Fibroblast of peridontal ligament (primary cell): ENCODE measurements at regions not wholly inside any gene's neighbourhood (a gene's known extent, or its start where the extent isn't known, plus 50 kb on each side); places are given as distances from the start of the nearest gene placed in this dataset.
A peak's percentile ranks its signal among the peaks of the same experiment; 100 is the strongest.

Source experiments
- DNase-seq: peaks from one replicate; pipeline ENCODE4 v3.0.0-alpha.2; 2010; ENCODE audit errors: extremely low read depth

- DNase-seq: no peak
These were observed 170.9 kb downstream of the SOCS6 start for GRCh38 chr18:70459731-70460130.

DNA sequence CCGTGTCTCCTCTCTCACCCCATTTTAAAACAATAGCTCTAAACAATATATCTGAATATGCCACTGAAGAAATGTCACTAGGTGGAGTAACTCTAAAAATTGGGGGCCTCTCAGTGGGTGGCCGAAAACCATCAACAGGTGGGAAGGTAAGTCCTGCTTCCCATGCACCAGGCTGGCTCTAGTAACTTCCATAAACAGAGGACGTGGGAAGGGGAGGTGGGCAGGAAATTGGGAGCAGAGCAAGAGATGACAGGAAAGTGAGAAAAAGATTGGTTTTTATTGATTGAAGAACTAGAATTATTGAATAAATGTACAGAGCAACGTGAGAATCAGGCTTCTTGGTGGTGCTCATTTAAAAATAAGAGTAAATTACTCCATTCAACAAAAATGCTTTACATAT, 170.4 kb downstream of the SOCS6 start:
- DNase-seq: no peak

GRCh38 chr18:70457788-70458187, 168.9 kb downstream of the SOCS6 start:
- no peak for DNase-seq

GRCh38 chr18:70457223-70457622, 168.4 kb downstream of the SOCS6 start:
- DNase-seq: no peak

DNA sequence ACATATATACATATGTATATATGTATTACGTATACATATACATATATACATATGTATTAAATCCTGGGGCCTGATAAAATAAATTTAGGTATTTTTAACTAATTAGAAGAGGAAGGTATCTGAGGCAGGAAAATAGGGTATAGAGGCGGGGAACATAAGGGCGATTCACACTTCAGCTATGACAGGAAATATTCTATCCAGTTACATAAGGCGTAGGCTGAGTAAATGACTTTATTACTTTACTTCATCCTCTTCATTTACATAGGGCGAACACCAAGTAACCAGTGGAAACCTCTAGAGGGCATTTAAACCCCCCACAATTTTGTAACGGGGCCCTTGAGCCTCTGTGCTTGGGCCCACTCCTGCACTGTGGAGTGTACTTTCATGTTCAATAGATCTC, 167.5 kb downstream of the SOCS6 start:
- no peak for DNase-seq

DNA sequence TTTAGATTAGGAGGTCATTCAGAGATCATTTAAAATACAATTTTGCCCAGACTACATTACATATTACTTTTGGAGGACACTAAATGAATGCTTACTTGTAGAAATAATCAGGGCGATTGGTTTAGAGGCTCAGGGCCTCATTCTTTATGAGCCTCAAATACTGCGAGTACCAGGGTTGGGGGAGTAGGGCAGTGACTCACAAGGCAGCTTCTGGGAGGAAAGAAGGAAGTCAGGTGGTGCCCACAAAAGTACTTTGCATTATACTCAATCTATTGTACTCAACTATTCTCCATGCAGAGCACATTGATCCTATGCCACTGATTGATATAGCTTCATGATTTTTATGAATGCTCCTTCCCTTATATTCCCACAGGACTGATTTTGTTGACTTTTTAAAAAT, 166.9 kb downstream of the SOCS6 start:
- DNase-seq: no peak

DNA sequence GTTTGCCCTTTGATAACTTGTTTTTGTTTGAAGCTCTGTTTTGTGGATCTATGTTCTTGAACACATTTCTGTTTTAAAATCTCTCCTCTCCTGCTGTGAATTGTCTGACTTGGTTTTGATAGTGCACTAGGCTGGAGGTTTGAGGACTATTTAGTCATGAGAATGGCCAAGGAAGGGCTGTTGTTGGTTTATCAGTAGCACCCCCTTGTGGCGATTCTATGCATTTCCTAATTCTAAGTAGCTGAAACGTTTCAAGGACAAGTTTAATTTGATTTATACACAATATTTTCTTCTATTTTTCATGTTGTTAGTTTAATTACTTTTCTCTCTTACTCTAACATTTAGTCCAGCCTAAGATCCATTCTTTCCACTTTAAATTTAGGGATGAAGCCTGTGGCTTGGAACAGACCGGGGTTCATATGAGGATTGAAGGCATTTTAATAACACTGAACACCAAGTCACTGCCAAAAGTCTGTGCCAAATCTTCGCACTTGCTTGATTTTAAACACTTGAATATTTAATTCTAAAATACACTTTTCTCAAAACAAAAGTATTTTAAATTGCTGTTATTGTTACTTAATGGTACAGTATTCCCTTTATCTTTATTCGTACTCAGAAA, 166.0 kb downstream of the SOCS6 start:
- DNase-seq: peak; percentile 88

GRCh38 chr18:70453058-70453775, 164.4 kb downstream of the SOCS6 start:
- DNase-seq: no peak

DNA sequence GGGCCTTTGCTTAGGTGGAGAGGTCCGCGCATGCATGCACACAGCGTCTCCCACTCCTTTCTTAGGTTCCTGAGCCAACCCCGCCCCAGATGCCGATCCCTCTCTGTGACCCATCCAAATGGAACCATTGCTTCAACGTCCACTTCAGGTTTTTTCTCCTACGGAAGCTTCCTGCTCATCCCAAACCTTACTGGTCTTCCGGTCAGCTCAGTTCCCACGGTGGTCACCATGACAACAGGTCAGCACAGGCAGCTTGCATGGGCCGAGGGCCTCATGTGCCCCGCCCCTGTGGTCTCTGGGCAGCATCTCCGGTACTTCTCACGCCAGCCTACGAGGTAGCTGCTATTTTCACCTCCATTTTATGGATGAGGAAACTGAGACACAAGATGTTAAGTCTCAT, 163.7 kb downstream of the SOCS6 start:
- no peak for DNase-seq

DNA sequence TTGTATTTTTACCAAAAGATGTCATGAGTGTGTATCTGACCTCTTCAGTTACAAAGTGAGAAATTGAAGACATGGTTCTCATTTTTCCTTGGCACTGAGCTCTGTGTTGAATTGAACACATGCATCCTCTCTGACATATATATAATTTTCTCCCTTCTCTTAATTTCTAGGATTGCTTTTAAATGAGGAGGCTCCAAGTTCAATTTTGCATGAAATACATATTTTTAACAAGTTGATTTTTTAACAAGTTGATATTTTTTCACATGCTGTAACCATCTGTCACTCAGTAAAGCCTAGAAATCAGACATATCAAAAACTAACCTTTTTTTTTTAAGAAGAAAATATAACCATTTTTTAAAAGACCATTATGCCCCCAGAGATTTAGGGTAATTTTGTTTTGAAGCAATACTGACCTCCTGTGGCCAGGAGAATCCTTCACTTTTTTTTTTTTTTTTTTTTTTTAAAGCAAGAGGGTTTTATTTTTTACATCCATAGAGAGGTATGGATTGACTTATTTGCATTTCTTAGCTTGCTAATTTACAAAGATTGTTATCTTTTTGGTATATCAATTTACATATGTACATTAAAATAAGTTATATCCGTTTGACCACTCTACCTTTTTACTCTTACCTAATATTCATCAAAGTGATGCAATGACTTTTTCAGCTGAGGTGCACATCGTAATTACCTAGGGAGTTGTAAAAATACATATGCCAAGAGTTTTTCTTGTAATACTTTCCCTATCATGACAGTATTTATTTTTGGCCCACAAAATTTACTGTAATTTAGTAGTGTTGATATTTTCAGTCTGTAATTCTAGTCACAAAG, 161.8 kb downstream of the SOCS6 start:
- DNase-seq: peak; percentile 67

GRCh38 chr18:70448588-70448987, 159.7 kb downstream of the SOCS6 start:
- DNase-seq: no peak

- no peak for DNase-seq
These were observed 157.2 kb downstream of the SOCS6 start for GRCh38 chr18:70446063-70446462.

- no peak for DNase-seq
These were observed 154.1 kb downstream of the SOCS6 start for GRCh38 chr18:70442933-70443332.

GRCh38 chr18:70432804-70433400, 144.1 kb downstream of the SOCS6 start:
- DNase-seq: no peak

DNA sequence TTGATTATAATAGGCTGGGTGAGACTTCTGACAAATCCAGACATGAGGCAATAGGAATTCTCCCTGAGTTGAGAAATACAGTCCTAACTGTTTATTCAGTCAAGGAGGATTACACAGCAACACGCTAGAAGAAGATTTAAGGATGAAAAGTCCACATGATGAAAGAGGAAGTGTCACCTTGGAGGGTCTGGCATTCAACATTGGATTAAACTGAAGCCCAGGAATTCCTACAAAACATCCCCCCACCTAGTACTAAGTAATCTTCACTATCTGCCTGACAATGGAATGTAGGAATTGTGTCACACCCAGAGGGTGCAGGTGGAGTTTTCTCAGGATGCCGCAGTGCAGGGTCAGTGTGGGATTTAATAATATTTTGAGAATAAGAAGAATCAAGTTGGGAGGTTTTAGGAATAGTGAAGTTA, 142.4 kb downstream of the SOCS6 start:
- DNase-seq: peak; percentile 80

DNA sequence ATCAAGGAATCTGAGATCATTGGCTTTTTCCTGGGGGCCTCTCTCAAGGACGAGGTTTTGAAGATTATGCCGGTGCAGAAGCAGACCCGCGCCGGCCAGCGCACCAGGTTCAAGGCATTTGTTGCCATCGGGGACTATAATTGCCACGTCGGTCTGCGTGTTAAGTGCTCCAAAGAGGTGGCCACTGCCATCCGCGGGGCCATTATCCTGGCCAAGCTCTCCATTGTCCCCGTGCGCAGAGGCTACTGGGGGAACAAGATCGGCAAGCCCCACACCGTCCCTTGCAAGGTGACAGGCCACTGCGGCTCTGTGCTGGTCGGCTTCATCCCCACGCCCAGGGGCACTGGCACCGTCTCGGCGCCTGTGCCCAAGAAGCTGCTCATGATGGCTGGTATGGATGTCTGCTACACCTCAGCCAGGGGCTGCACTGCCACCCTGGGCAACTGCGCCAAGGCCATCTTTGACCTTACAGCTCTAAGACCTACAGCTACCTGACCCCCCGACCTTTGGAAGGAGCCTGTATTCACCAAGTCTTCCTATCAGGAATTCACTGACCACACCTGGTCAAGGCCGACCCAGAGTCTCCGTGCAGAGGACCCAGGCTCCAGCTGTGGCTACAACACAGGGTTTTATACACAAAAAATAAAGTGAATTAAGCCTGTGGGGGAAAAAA, 141.8 kb downstream of the SOCS6 start:
- DNase-seq: no peak

DNA sequence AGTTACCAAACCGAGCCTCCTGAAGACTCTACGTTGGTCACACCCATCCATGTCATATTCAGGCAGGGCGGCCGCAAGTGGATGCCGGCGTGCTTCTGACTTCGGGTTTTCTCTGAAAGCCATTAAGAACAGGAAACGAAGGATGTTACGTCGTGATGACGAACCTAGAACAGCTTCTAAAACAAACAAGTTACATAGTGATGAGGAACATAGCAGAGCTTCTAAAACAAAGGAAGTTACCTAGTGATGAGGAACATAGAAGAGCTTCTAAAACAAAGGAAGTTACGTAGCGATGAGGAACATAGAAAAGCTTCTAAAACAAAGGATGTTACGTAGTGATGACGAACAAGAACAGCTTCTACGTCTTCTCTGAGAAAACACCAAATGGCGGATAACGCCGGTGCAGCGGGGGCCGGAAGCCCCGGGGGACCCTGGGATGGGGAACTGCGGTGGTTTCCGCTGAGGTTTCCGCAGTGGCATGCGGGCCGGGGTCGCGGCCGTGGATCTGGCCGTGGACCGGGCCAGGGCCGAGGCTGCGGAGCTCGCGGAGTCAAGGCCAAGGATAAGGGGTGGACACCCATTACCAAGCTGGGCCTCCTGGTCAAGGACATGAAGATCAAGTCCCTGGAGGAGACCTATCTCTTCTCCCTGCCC, 141.1 kb downstream of the SOCS6 start:
- DNase-seq: no peak

GRCh38 chr18:70428439-70428838, 139.6 kb downstream of the SOCS6 start:
- no peak for DNase-seq

DNA sequence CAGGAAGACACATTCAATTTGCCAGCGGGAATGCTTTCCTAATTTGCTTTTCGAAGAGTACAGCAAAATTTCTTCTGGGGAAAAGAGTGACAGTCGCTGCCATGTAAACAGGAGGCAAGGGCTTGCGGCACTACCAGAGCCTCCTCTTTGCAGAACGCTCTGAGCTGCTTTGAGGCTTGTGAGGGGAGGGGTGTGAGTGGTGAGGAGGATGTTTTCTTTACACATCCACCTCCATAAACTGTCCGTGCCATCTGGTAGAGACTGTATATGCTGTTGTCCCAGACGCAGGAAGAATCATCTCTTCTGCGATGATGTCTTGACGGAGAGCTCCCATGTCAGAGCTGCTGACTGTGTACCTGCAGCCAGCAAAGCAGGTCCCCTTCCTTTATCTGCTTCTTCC, 138.0 kb downstream of the SOCS6 start:
- no peak for DNase-seq

DNA sequence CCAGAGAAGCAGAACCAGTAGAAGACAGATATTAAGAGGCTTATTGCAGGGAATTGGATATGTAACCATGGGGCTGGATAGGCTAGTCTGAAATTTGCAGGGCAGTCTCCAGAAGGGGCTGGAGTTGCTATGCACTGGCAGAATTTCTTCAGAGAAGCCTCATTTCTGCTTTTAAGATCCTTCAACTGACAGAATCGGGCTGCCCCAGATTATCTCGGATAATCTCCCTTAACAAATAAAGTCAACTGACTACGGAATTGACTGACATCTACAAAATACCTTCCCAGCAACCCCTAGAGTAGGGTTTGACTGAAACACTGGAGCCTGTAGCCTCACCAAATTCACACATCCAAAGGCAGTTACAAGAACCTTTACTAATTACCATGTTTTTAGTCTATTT, 136.4 kb downstream of the SOCS6 start:
- no peak for DNase-seq

DNA sequence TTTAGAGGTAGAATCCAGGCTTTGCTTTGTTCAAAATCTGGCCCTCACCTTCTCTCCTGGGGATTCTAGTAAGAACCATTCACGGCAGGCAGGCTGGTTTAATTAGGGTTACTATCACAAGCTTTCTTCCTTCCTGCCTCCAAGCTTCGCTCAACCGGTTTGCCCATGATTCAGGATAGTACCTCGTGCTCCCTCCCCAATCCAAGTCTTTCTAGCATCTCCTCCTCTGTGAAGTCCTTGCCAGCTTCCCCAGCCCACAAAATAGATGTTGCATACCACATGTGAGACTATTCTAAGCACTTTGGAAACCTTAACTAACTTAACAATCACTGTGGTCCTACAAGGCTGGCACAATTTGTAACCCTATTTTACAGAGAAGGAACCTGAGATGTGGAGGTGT, 135.1 kb downstream of the SOCS6 start:
- DNase-seq: peak; percentile 75
